ENCODE measurements at regions not wholly inside any gene's neighbourhood (a gene's known extent, or its start where the extent isn't known, plus 50 kb on each side); places are given as distances from the start of the nearest gene placed in this dataset.

GRCh38 chr16:65414284-65414984 lies 292.6 kb upstream of the CDH11 start:
- H3K27me3 Mint-ChIP-seq, result no peaks in the 10 kb centered on the region
- no peak overlapping the region for H3K4me3 Mint-ChIP-seq
- no peaks in the 10 kb centered on the region for H3K4me1 Mint-ChIP-seq (ENCODE audit: low read depth in 2 of 2)
- no peak overlapping the region for H3K27ac Mint-ChIP-seq
- peaks cover 7 to 9% of the 10 kb centered on the region in 2 donors for H3K9me3 Mint-ChIP-seq
- H3K36me3 Mint-ChIP-seq (ENCODE audit: insufficient read depth), result no peaks in the 10 kb centered on the region
- DNase-seq (no peak), ATAC-seq (replicated peaks) (no peak)

GRCh38 chr16:65413861-65414260 lies 292.0 kb upstream of the CDH11 start:
- Mint-ChIP-seq H3K27ac (no peak overlapping the region), H3K4me3 (no peak overlapping the region), H3K27me3 (no peaks in the 10 kb centered on the region), H3K36me3 (ENCODE audit: insufficient read depth) (no peaks in the 10 kb centered on the region), H3K9me3 (peaks cover 6 to 7% of the 10 kb centered on the region in 2 donors), H3K4me1 (ENCODE audit: low read depth in 2 of 2) (no peaks in the 10 kb centered on the region)
- ATAC-seq (replicated peaks), result no peak
- no peak for DNase-seq

- no peaks in the 10 kb centered on the region for H3K36me3 Mint-ChIP-seq (ENCODE audit: insufficient read depth)
- no peak overlapping the region for H3K4me3 Mint-ChIP-seq
- no peaks in the 10 kb centered on the region for H3K27me3 Mint-ChIP-seq
These were observed 288.9 kb upstream of the CDH11 start for GRCh38 chr16:65410801-65411200.

GRCh38 chr16:65409510-65409909 lies 287.6 kb upstream of the CDH11 start:
- peaks cover 4 to 7% of the 10 kb centered on the region in 2 donors for H3K9me3 Mint-ChIP-seq
- no peaks in the 10 kb centered on the region for H3K36me3 Mint-ChIP-seq (ENCODE audit: insufficient read depth)
- H3K4me3 Mint-ChIP-seq, result no peak overlapping the region
- H3K27ac Mint-ChIP-seq, result no peak overlapping the region
- ATAC-seq (replicated peaks) (no peak), DNase-seq (no peak)
- H3K27me3 Mint-ChIP-seq, result no peaks in the 10 kb centered on the region
- no peaks in the 10 kb centered on the region for H3K4me1 Mint-ChIP-seq (ENCODE audit: low read depth in 2 of 2)

More at GRCh38 chr16:65410801-65411200, 288.9 kb upstream of the CDH11 start:
- Mint-ChIP-seq H3K9me3 (peaks cover 4 to 7% of the 10 kb centered on the region in 2 donors), H3K4me1 (ENCODE audit: low read depth in 2 of 2) (no peaks in the 10 kb centered on the region), H3K27ac (no peak overlapping the region)
- ATAC-seq (replicated peaks) (no peak), DNase-seq (no peak)

GRCh38 chr16:65406933-65407332 lies 285.1 kb upstream of the CDH11 start:
- H3K36me3 Mint-ChIP-seq (ENCODE audit: insufficient read depth), result no peaks in the 10 kb centered on the region
- ATAC-seq (replicated peaks), result no peak
- H3K27me3 Mint-ChIP-seq, result no peaks in the 10 kb centered on the region
- H3K4me3 Mint-ChIP-seq, result no peak overlapping the region
- peaks cover 4 to 5% of the 10 kb centered on the region in 2 donors for H3K9me3 Mint-ChIP-seq
- DNase-seq, result no peak
- H3K4me1 Mint-ChIP-seq (ENCODE audit: low read depth in 2 of 2), result no peaks in the 10 kb centered on the region
- no peak overlapping the region for H3K27ac Mint-ChIP-seq

- Mint-ChIP-seq H3K27me3 (no peaks in the 10 kb centered on the region), H3K27ac (no peak overlapping the region)
These were observed 284.3 kb upstream of the CDH11 start for GRCh38 chr16:65406116-65406515.

GRCh38 chr16:65394281-65394680 lies 272.4 kb upstream of the CDH11 start:
- no peak overlapping the region for H3K4me3 Mint-ChIP-seq
- no peak overlapping the region for H3K27ac Mint-ChIP-seq
- peaks cover 16 to 29% of the 10 kb centered on the region in 2 donors for H3K9me3 Mint-ChIP-seq
- DNase-seq (no peak), ATAC-seq (replicated peaks) (no peak)
- no peaks in the 10 kb centered on the region for H3K36me3 Mint-ChIP-seq (ENCODE audit: insufficient read depth)
- no peaks in the 10 kb centered on the region for H3K4me1 Mint-ChIP-seq (ENCODE audit: low read depth in 2 of 2)
- no peaks in the 10 kb centered on the region for H3K27me3 Mint-ChIP-seq

More at GRCh38 chr16:65406116-65406515, 284.3 kb upstream of the CDH11 start:
- no peaks in the 10 kb centered on the region for H3K9me3 Mint-ChIP-seq
- no peaks in the 10 kb centered on the region for H3K36me3 Mint-ChIP-seq (ENCODE audit: insufficient read depth)
- no peaks in the 10 kb centered on the region for H3K4me1 Mint-ChIP-seq (ENCODE audit: low read depth in 2 of 2)
- DNase-seq (no peak), ATAC-seq (replicated peaks) (no peak)
- H3K4me3 Mint-ChIP-seq, result no peak overlapping the region

- Mint-ChIP-seq H3K9me3 (peaks cover 14 to 23% of the 10 kb centered on the region in 2 donors), H3K27me3 (no peaks in the 10 kb centered on the region), H3K4me3 (no peak overlapping the region), H3K27ac (no peak overlapping the region), H3K4me1 (ENCODE audit: low read depth in 2 of 2) (no peaks in the 10 kb centered on the region), H3K36me3 (ENCODE audit: insufficient read depth) (no peaks in the 10 kb centered on the region)
- DNase-seq (no peak), ATAC-seq (replicated peaks) (no peak)
These were observed 271.1 kb upstream of the CDH11 start for GRCh38 chr16:65392806-65393565.

GRCh38 chr16:65388592-65388991 lies 266.7 kb upstream of the CDH11 start:
- no peak for DNase-seq
- Mint-ChIP-seq H3K27me3 (no peaks in the 10 kb centered on the region), H3K9me3 (peaks cover 17 to 19% of the 10 kb centered on the region in 2 donors), H3K27ac (no peak overlapping the region), H3K4me1 (ENCODE audit: low read depth in 2 of 2) (no peaks in the 10 kb centered on the region), H3K4me3 (no peak overlapping the region), H3K36me3 (ENCODE audit: insufficient read depth) (no peaks in the 10 kb centered on the region)
- no peak for ATAC-seq (replicated peaks)

- no peak overlapping the region for H3K4me3 Mint-ChIP-seq
- H3K4me1 Mint-ChIP-seq (ENCODE audit: low read depth in 2 of 2), result no peaks in the 10 kb centered on the region
- no peaks in the 10 kb centered on the region for H3K36me3 Mint-ChIP-seq (ENCODE audit: insufficient read depth)
- DNase-seq (no peak), ATAC-seq (replicated peaks) (no peak)
- H3K27ac Mint-ChIP-seq, result no peak overlapping the region
- H3K9me3 Mint-ChIP-seq, result peaks cover 20 to 28% of the 10 kb centered on the region in 2 donors
- no peaks in the 10 kb centered on the region for H3K27me3 Mint-ChIP-seq
These were observed 264.8 kb upstream of the CDH11 start for GRCh38 chr16:65386672-65387071.

GRCh38 chr16:65384441-65384840 lies 262.6 kb upstream of the CDH11 start:
- H3K9me3 Mint-ChIP-seq, result peaks cover 18 to 36% of the 10 kb centered on the region in 2 donors
- no peaks in the 10 kb centered on the region for H3K36me3 Mint-ChIP-seq (ENCODE audit: insufficient read depth)
- H3K27me3 Mint-ChIP-seq, result no peaks in the 10 kb centered on the region
- ATAC-seq (replicated peaks) (no peak), DNase-seq (no peak)
- no peaks in the 10 kb centered on the region for H3K4me1 Mint-ChIP-seq (ENCODE audit: low read depth in 2 of 2)
- no peak overlapping the region for H3K27ac Mint-ChIP-seq
- H3K4me3 Mint-ChIP-seq, result no peak overlapping the region

GRCh38 chr16:65377195-65377594 lies 255.3 kb upstream of the CDH11 start:
- ATAC-seq (replicated peaks) (no peak), DNase-seq (no peak)
- Mint-ChIP-seq H3K27me3 (no peaks in the 10 kb centered on the region), H3K27ac (no peak overlapping the region), H3K4me3 (no peak overlapping the region), H3K9me3 (peaks cover 5 to 11% of the 10 kb centered on the region in 2 donors), H3K36me3 (ENCODE audit: insufficient read depth) (no peaks in the 10 kb centered on the region), H3K4me1 (ENCODE audit: low read depth in 2 of 2) (no peaks in the 10 kb centered on the region)

- no peak for ATAC-seq (replicated peaks)
- DNase-seq, result no peak
- Mint-ChIP-seq H3K36me3 (ENCODE audit: insufficient read depth) (no peaks in the 10 kb centered on the region), H3K27ac (no peak overlapping the region), H3K9me3 (peaks cover 5 to 7% of the 10 kb centered on the region in 2 donors), H3K4me3 (no peak overlapping the region), H3K27me3 (no peaks in the 10 kb centered on the region), H3K4me1 (ENCODE audit: low read depth in 2 of 2) (no peaks in the 10 kb centered on the region)
These were observed 254.7 kb upstream of the CDH11 start for GRCh38 chr16:65376601-65377000.

GRCh38 chr16:65375651-65376050 lies 253.8 kb upstream of the CDH11 start:
- ATAC-seq (replicated peaks) (no peak), DNase-seq (no peak)
- Mint-ChIP-seq H3K27ac (no peak overlapping the region), H3K9me3 (peaks cover 0 to 5% of the 10 kb centered on the region in 2 donors), H3K4me3 (no peak overlapping the region), H3K4me1 (ENCODE audit: low read depth in 2 of 2) (no peaks in the 10 kb centered on the region), H3K27me3 (no peaks in the 10 kb centered on the region), H3K36me3 (ENCODE audit: insufficient read depth) (no peaks in the 10 kb centered on the region)
